ENCODE measurements at regions not wholly inside any gene's neighbourhood (a gene's known extent, or its start where the extent isn't known, plus 50 kb on each side); places are given as distances from the start of the nearest gene placed in this dataset.

DNA sequence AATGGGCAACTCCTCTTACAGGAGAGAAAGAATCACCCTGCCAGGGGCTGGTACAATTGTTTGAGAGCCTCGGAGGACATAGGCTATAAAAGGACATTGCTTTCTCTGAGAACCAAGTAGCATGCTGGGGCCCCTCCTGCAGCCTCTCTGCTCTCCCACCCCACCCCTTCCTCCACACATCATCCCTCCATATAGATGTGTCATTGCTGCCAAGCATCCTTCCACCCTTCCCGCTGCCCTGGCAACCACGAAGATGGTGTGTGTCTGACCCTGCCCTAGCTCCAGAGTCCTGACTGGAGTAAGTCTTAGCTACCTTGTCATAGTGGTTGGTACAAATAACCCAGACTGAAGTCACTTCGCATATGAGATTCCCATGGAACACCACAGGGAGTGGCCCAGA lies 129.7 kb downstream of the SNX5 start:
- TF ChIP-seq, protein P1, sequence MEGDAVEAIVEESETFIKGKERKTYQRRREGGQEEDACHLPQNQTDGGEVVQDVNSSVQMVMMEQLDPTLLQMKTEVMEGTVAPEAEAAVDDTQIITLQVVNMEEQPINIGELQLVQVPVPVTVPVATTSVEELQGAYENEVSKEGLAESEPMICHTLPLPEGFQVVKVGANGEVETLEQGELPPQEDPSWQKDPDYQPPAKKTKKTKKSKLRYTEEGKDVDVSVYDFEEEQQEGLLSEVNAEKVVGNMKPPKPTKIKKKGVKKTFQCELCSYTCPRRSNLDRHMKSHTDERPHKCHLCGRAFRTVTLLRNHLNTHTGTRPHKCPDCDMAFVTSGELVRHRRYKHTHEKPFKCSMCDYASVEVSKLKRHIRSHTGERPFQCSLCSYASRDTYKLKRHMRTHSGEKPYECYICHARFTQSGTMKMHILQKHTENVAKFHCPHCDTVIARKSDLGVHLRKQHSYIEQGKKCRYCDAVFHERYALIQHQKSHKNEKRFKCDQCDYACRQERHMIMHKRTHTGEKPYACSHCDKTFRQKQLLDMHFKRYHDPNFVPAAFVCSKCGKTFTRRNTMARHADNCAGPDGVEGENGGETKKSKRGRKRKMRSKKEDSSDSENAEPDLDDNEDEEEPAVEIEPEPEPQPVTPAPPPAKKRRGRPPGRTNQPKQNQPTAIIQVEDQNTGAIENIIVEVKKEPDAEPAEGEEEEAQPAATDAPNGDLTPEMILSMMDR (conservative IDR thresholded peaks at IDR 0.05; ENCODE audit: low read depth, low read length), result no peak
- no peak for TF ChIP-seq POLR2A (IDR thresholded peaks at IDR 0.05; ENCODE audit: low read depth, low read length)
- TF ChIP-seq, protein P2, sequence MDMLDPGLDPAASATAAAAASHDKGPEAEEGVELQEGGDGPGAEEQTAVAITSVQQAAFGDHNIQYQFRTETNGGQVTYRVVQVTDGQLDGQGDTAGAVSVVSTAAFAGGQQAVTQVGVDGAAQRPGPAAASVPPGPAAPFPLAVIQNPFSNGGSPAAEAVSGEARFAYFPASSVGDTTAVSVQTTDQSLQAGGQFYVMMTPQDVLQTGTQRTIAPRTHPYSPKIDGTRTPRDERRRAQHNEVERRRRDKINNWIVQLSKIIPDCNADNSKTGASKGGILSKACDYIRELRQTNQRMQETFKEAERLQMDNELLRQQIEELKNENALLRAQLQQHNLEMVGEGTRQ (IDR thresholded peaks at IDR 0.05; ENCODE audit: low read depth, low read length), result no peak
- no peak for TF ChIP-seq RCOR1 (IDR thresholded peaks at IDR 0.05; ENCODE audit: insufficient replicate concordance, low read length)
- TF ChIP-seq FOS (IDR thresholded peaks at IDR 0.05; ENCODE audit: low read depth, low read length), result no peak
- no peak for TF ChIP-seq CHD1 (IDR thresholded peaks at IDR 0.05; ENCODE audit: low read depth, low read length)
- TF ChIP-seq CEBPB (IDR thresholded peaks at IDR 0.05; ENCODE audit: low read depth, low read length), result no peak
- TF ChIP-seq MAZ (IDR thresholded peaks at IDR 0.05; ENCODE audit: borderline replicate concordance, low read depth, low read length), result no peak
- no peak for TF ChIP-seq NFE2L2 (IDR thresholded peaks at IDR 0.05; ENCODE audit: low read depth, low read length)
- no peak for TF ChIP-seq RFX5 (IDR thresholded peaks at IDR 0.05; ENCODE audit: low read depth, low read length)
- TF ChIP-seq MAFK (IDR thresholded peaks at IDR 0.05; ENCODE audit: low read depth, low read length), result no peak
- no peak for TF ChIP-seq SMC3 (IDR thresholded peaks at IDR 0.05; ENCODE audit: low read depth, low read length)
- TF ChIP-seq BHLHE40 (IDR thresholded peaks at IDR 0.05; ENCODE audit: low read depth, low read length), result no peak
- TF ChIP-seq, protein P3, sequence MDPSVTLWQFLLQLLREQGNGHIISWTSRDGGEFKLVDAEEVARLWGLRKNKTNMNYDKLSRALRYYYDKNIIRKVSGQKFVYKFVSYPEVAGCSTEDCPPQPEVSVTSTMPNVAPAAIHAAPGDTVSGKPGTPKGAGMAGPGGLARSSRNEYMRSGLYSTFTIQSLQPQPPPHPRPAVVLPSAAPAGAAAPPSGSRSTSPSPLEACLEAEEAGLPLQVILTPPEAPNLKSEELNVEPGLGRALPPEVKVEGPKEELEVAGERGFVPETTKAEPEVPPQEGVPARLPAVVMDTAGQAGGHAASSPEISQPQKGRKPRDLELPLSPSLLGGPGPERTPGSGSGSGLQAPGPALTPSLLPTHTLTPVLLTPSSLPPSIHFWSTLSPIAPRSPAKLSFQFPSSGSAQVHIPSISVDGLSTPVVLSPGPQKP (IDR thresholded peaks at IDR 0.05; ENCODE audit: borderline replicate concordance, low read depth, low read length), result no peak

Measured in IMR-90 (cell line).